ENCODE measurements at regions not wholly inside any gene's neighbourhood (a gene's known extent, or its start where the extent isn't known, plus 50 kb on each side); places are given as distances from the start of the nearest gene placed in this dataset.

- H3K27me3 Mint-ChIP-seq (ENCODE audit: insufficient read depth, low read depth, poor library complexity): no peaks in the 10 kb centered on the region
- Histone ChIP-seq H4K20me1 (replicated peaks; ENCODE audit: insufficient read depth) (no peaks in the 10 kb centered on the region), H2AFZ (no peak overlapping the region), H3K27ac (ENCODE audit: low read depth) (no peak overlapping the region), H3K4me3 (no peak overlapping the region), H3F3A (replicated peaks; ENCODE audit: low read depth) (no peaks in the 10 kb centered on the region), H3K79me2 (replicated peaks; ENCODE audit: insufficient read depth) (no peaks in the 10 kb centered on the region), H3K36me3 (ENCODE audit: insufficient read depth) (no peaks in the 10 kb centered on the region), H3K4me1 (ENCODE audit: insufficient read depth) (no peaks in the 10 kb centered on the region), H3K9me2 (ENCODE audit: insufficient read depth) (0 out of 2 replicates have a peak, but pooled peaks cover 5% of the 10 kb centered on the region), H3K4me2 (no peak overlapping the region), H3K27me3 (ENCODE audit: insufficient read depth) (no peaks in the 10 kb centered on the region)
- no peak overlapping the region for H3K4me3 Mint-ChIP-seq
- no peak overlapping the region for H3K27ac Mint-ChIP-seq
- no peak for TF ChIP-seq STAT1 (IDR thresholded peaks at IDR 0.05; ENCODE audit: unreplicated experiment)
- TF ChIP-seq EZH2phosphoT487 (IDR thresholded peaks at IDR 0.05; ENCODE audit: unreplicated experiment): no peak
- TF ChIP-seq, protein P1, sequence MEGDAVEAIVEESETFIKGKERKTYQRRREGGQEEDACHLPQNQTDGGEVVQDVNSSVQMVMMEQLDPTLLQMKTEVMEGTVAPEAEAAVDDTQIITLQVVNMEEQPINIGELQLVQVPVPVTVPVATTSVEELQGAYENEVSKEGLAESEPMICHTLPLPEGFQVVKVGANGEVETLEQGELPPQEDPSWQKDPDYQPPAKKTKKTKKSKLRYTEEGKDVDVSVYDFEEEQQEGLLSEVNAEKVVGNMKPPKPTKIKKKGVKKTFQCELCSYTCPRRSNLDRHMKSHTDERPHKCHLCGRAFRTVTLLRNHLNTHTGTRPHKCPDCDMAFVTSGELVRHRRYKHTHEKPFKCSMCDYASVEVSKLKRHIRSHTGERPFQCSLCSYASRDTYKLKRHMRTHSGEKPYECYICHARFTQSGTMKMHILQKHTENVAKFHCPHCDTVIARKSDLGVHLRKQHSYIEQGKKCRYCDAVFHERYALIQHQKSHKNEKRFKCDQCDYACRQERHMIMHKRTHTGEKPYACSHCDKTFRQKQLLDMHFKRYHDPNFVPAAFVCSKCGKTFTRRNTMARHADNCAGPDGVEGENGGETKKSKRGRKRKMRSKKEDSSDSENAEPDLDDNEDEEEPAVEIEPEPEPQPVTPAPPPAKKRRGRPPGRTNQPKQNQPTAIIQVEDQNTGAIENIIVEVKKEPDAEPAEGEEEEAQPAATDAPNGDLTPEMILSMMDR (conservative IDR thresholded peaks at IDR 0.05; ENCODE audit: low read depth in 2 of 2): no peak
- H3K9me3 Mint-ChIP-seq: no peaks in the 10 kb centered on the region
- ATAC-seq (no peak), DNase-seq (ENCODE audit: low spot score) (no peak)
- H3K36me3 Mint-ChIP-seq (ENCODE audit: low read depth): no peaks in the 10 kb centered on the region
- peaks cover 10% of the 10 kb centered on the region; the same call in 2 of the 3 replicates for H3K4me1 Mint-ChIP-seq
These were observed 287.1 kb downstream of the TBC1D4 start for GRCh38 chr13:75194717-75195462.

DNA sequence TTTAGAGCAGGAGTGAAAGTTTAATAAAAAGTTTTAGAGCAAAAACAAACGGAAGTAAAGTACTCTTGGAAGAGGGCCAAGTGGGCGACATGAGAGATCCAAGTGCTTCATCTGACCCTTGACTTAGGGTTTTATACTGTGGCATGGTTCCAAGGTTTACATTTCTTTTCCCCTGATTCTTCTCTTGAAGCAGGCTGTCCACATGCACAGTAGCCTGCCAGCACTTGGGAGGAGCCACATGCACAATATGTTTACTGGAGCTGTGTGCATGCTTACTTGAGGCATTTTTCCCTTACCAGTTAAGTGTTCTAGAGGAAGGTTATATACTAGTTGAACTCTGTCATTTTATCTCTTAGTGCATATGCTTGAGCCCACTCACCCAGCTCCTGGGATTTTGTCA, 295.6 kb downstream of the TBC1D4 start:
- no peak overlapping the region for H2AFZ ChIP-seq
- ATAC-seq: no peak
- peaks cover 11% of the 10 kb centered on the region; the same call in 2 of the 3 replicates for H3K36me3 Mint-ChIP-seq (ENCODE audit: low read depth)
- no peak for TF ChIP-seq ZNF462 (CRISPR knock-in tag; IDR thresholded peaks at IDR 0.05)
- TF ChIP-seq STAT1 (IDR thresholded peaks at IDR 0.05; ENCODE audit: unreplicated experiment): no peak
- TF ChIP-seq EZH2phosphoT487 (IDR thresholded peaks at IDR 0.05; ENCODE audit: unreplicated experiment): no peak
- TF ChIP-seq, protein P2, sequence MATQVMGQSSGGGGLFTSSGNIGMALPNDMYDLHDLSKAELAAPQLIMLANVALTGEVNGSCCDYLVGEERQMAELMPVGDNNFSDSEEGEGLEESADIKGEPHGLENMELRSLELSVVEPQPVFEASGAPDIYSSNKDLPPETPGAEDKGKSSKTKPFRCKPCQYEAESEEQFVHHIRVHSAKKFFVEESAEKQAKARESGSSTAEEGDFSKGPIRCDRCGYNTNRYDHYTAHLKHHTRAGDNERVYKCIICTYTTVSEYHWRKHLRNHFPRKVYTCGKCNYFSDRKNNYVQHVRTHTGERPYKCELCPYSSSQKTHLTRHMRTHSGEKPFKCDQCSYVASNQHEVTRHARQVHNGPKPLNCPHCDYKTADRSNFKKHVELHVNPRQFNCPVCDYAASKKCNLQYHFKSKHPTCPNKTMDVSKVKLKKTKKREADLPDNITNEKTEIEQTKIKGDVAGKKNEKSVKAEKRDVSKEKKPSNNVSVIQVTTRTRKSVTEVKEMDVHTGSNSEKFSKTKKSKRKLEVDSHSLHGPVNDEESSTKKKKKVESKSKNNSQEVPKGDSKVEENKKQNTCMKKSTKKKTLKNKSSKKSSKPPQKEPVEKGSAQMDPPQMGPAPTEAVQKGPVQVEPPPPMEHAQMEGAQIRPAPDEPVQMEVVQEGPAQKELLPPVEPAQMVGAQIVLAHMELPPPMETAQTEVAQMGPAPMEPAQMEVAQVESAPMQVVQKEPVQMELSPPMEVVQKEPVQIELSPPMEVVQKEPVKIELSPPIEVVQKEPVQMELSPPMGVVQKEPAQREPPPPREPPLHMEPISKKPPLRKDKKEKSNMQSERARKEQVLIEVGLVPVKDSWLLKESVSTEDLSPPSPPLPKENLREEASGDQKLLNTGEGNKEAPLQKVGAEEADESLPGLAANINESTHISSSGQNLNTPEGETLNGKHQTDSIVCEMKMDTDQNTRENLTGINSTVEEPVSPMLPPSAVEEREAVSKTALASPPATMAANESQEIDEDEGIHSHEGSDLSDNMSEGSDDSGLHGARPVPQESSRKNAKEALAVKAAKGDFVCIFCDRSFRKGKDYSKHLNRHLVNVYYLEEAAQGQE (IDR thresholded peaks at IDR 0.05; ENCODE audit: unreplicated experiment): no peak
- TF ChIP-seq EZH2 (IDR thresholded peaks at IDR 0.05; ENCODE audit: low read depth, unreplicated experiment): no peak
- no peak for TF ChIP-seq JUNB (IDR thresholded peaks at IDR 0.05; ENCODE audit: unreplicated experiment)
- TF ChIP-seq ZNF331 (CRISPR knock-in tag; IDR thresholded peaks at IDR 0.05; ENCODE audit: low read depth): no peak
- TF ChIP-seq POLR2AphosphoS5 (IDR thresholded peaks at IDR 0.05; ENCODE audit: low read depth): no peak

More for the DNA sequence above, 295.6 kb downstream of the TBC1D4 start:
- Histone ChIP-seq H3K36me3 (ENCODE audit: insufficient read depth) (no peaks in the 10 kb centered on the region), H3K9me2 (ENCODE audit: insufficient read depth) (peaks cover 13% of the 10 kb centered on the region; the same call in 1 of the 2 replicates), H3K4me3 (no peak overlapping the region), H3K79me2 (replicated peaks; ENCODE audit: insufficient read depth) (no peaks in the 10 kb centered on the region), H3K4me2 (no peak overlapping the region), H3K27ac (ENCODE audit: low read depth) (no peak overlapping the region), H3K4me1 (ENCODE audit: insufficient read depth) (no peaks in the 10 kb centered on the region), H3F3A (replicated peaks; ENCODE audit: low read depth) (no peaks in the 10 kb centered on the region), H4K20me1 (replicated peaks; ENCODE audit: insufficient read depth) (no peaks in the 10 kb centered on the region), H3K27me3 (ENCODE audit: insufficient read depth) (no peaks in the 10 kb centered on the region)
- peaks cover 2% of the 10 kb centered on the region for H3K27me3 Mint-ChIP-seq (ENCODE audit: insufficient read depth, low read depth, poor library complexity)
- H3K4me1 Mint-ChIP-seq: no peaks in the 10 kb centered on the region
- DNase-seq (ENCODE audit: low spot score): no peak
- peaks cover 18% of the 10 kb centered on the region for H3K9me3 Mint-ChIP-seq
- no peak overlapping the region for H3K27ac Mint-ChIP-seq
- H3K4me3 Mint-ChIP-seq: no peak overlapping the region
